22Rv1 (cell line): ENCODE measurements at regions not wholly inside any gene's neighbourhood (a gene's known extent, or its start where the extent isn't known, plus 50 kb on each side); places are given as distances from the start of the nearest gene placed in this dataset.

Experiments
- H3K27ac ChIP-seq: fragments of 450-650 bp; 2 replicates; pipeline ENCODE4 v1.5.1; 2017
- CTCF ChIP-seq: fragments of 450-650 bp; IDR thresholded peaks from 2 replicates; pipeline ENCODE4 v1.5.1; 2017; ENCODE audit warnings: mild to moderate bottlenecking
- ZFX ChIP-seq: fragments of 450-650 bp; IDR thresholded peaks from 2 replicates; pipeline ENCODE4 v1.6.1; 2017; ENCODE audit warnings: antibody characterized with exemption, borderline replicate concordance

DNA sequence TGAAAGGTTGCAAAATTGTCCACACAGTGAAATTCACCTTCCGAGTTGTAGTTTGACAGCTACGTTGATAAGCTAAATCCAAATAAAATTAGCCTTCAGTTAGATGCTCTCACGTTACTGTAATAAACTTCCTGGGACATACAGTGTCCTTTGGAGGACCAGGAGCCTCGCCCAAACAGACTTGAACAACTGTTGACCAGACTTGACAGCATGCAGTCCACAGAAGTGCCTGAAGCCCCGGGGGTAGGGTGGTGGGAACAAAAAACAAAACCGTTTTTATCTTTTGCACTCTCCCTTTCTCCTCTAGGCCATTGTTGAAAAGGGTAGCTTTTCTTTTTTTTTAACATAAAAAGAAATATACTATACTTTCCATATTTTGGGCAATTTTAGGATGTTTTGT is 172.8 kb upstream of the SAMSN1 start:
- no peak for TF ChIP-seq ZFX
- no peak overlapping the region for H3K27ac ChIP-seq

DNA sequence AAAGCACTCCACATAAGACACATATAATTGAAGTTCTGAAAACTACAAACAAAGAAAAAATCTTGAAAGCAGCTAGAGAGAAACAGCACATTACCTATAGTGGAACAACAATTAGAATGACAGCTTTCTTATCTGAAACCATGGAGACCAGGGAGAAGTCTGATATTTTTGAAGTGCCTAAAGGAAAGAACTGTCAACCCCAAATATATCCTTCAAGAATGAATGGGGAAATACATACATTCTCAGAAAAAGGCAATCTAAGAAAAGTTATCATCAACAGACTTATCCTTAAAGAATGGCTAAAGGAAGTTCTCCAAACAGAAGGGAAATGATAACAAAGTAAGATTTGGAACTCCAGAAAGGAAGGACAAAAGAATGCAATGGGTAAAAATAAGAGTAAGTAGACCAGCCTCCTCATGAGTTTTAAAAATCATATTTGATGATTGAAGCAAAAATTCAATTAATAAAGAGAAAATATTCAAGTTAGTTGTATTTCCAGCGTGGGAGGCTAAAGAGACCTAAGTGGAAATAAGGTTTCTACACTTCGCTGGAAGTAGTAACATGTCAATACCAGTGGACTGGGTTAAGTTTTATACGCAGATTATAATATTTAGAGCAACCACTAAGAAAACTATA is 170.8 kb upstream of the SAMSN1 start:
- H3K27ac ChIP-seq: no peak overlapping the region
- TF ChIP-seq CTCF (no peak), ZFX (no peak)

DNA sequence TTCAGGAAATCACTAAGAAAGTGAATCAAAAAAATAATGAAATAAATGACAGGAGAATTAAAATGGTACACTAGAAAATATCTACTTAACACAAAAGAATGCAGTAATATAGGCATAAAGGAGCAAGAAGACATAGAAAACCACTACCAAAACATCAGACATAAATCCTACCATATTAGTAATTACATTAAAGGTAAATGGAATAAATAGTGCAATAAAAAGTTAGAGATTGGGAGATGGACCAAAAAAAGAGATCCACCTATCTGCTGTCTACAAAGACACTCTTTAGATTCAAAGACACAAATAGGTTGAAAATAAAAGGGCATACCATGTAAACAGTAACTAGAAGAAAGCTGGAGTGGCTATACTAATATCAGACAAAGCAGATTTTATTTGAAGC is 167.0 kb upstream of the SAMSN1 start:
- H3K27ac ChIP-seq: no peak overlapping the region
- TF ChIP-seq CTCF (no peak), ZFX (no peak)

- H3K27ac ChIP-seq: no peak overlapping the region
- no peak for TF ChIP-seq ZFX
- no peak for TF ChIP-seq CTCF
Observed at GRCh38 chr21:14712121-14712715, 166.1 kb upstream of the SAMSN1 start.

DNA sequence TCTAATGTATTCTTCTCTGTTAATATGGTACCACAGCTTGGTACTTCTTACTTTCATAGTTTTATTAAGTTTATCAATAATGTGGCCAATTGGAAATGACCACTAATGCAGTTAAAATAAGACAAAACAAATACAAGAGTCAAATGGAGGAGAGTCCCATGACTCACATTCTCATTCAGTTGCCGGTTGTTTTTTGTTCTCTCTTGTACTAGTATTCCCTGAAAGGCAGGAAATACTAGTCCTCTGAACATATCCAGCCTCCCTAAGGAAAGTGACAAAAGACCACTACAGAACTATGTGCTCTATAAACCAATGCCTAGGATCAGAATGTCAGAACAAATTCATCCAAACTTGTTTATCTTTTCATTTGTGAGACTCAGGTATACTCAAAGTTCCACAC is 165.2 kb upstream of the SAMSN1 start:
- no peak overlapping the region for H3K27ac ChIP-seq
- TF ChIP-seq ZFX (no peak), CTCF (no peak)

- TF ChIP-seq CTCF: no peak
- TF ChIP-seq ZFX: no peak
- H3K27ac ChIP-seq: no peak overlapping the region
Observed at GRCh38 chr21:14707511-14708020, 161.5 kb upstream of the SAMSN1 start.

GRCh38 chr21:14706712-14707510 is 160.8 kb upstream of the SAMSN1 start:
- no peak overlapping the region for H3K27ac ChIP-seq
- no peak for TF ChIP-seq ZFX
- TF ChIP-seq CTCF: no peak
